ENCODE measurements at regions not wholly inside any gene's neighbourhood (a gene's known extent, or its start where the extent isn't known, plus 50 kb on each side); places are given as distances from the start of the nearest gene placed in this dataset.

GRCh38 chr3:105166893-105167292 is 199.8 kb upstream of the ALCAM start:
- Histone ChIP-seq H3K4me2 (ENCODE audit: low read depth, low read length) (no peak overlapping the region), H3K27me3 (replicated peaks; ENCODE audit: insufficient read depth, low read length) (no peaks in the 10 kb centered on the region), H3K9ac (ENCODE audit: low read length) (no peak overlapping the region), H2AFZ (ENCODE audit: low read length) (no peak overlapping the region), H3K27ac (ENCODE audit: low read length) (no peak overlapping the region), H3K9me2 (replicated peaks; ENCODE audit: insufficient read depth, low read length) (no peaks in the 10 kb centered on the region), H3K4me3 (ENCODE audit: low read length) (no peak overlapping the region), H4K20me1 (ENCODE audit: insufficient read depth, low read length) (no peaks in the 10 kb centered on the region), H3K79me2 (ENCODE audit: low read length) (no peaks in the 10 kb centered on the region), H3K4me1 (ENCODE audit: low read length) (peaks cover 12% of the 10 kb centered on the region), H3K36me3 (replicated peaks; ENCODE audit: insufficient read depth, low read length) (no peaks in the 10 kb centered on the region), H3K9me3 (replicated peaks; ENCODE audit: insufficient read depth, low read length) (no peaks in the 10 kb centered on the region), H3F3A (ENCODE audit: insufficient read depth, low read length) (no peaks in the 10 kb centered on the region)
- DNase-seq, result no peak
- TF ChIP-seq EZH2 (optimal IDR thresholded peaks at IDR 0.05; ENCODE audit: low read depth, low read length), result no peak
- no peak for TF ChIP-seq CTCF (IDR thresholded peaks at IDR 0.05; ENCODE audit: low read length)
- TF ChIP-seq EZH2phosphoT487 (IDR thresholded peaks at IDR 0.05; ENCODE audit: low read length), result no peak

- no peak overlapping the region for H2AFZ ChIP-seq (ENCODE audit: low read length)
- no peak overlapping the region for H3K4me3 ChIP-seq (ENCODE audit: low read length)
- no peak overlapping the region for H3K4me2 ChIP-seq (ENCODE audit: low read depth, low read length)
- no peak for TF ChIP-seq EZH2 (optimal IDR thresholded peaks at IDR 0.05; ENCODE audit: low read depth, low read length)
- no peak for TF ChIP-seq EZH2phosphoT487 (IDR thresholded peaks at IDR 0.05; ENCODE audit: low read length)
- TF ChIP-seq CTCF (IDR thresholded peaks at IDR 0.05; ENCODE audit: low read length), result no peak
- no peaks in the 10 kb centered on the region for H3K9me3 ChIP-seq (replicated peaks; ENCODE audit: insufficient read depth, low read length)
- no peaks in the 10 kb centered on the region for H3K9me2 ChIP-seq (replicated peaks; ENCODE audit: insufficient read depth, low read length)
- no peaks in the 10 kb centered on the region for H3F3A ChIP-seq (ENCODE audit: insufficient read depth, low read length)
- no peaks in the 10 kb centered on the region for H4K20me1 ChIP-seq (ENCODE audit: insufficient read depth, low read length)
- H3K9ac ChIP-seq (ENCODE audit: low read length), result no peak overlapping the region
- H3K27me3 ChIP-seq (replicated peaks; ENCODE audit: insufficient read depth, low read length), result no peaks in the 10 kb centered on the region
- H3K36me3 ChIP-seq (replicated peaks; ENCODE audit: insufficient read depth, low read length), result no peaks in the 10 kb centered on the region
- H3K79me2 ChIP-seq (ENCODE audit: low read length), result no peaks in the 10 kb centered on the region
- H3K4me1 ChIP-seq (ENCODE audit: low read length), result no peaks in the 10 kb centered on the region
- DNase-seq, result no peak
- no peak overlapping the region for H3K27ac ChIP-seq (ENCODE audit: low read length)
These were observed 196.3 kb upstream of the ALCAM start for GRCh38 chr3:105170423-105170822.

GRCh38 chr3:105174017-105174615 is 192.6 kb upstream of the ALCAM start:
- no peaks in the 10 kb centered on the region for H3K36me3 ChIP-seq (replicated peaks; ENCODE audit: insufficient read depth, low read length)
- no peak for DNase-seq
- no peaks in the 10 kb centered on the region for H3K9me3 ChIP-seq (replicated peaks; ENCODE audit: insufficient read depth, low read length)
- no peaks in the 10 kb centered on the region for H3K27me3 ChIP-seq (replicated peaks; ENCODE audit: insufficient read depth, low read length)
- no peaks in the 10 kb centered on the region for H3K79me2 ChIP-seq (ENCODE audit: low read length)
- H3K4me2 ChIP-seq (ENCODE audit: low read depth, low read length), result no peak overlapping the region
- H3K9me2 ChIP-seq (replicated peaks; ENCODE audit: insufficient read depth, low read length), result no peaks in the 10 kb centered on the region
- H2AFZ ChIP-seq (ENCODE audit: low read length), result no peak overlapping the region
- H3K4me3 ChIP-seq (ENCODE audit: low read length), result no peak overlapping the region
- H4K20me1 ChIP-seq (ENCODE audit: insufficient read depth, low read length), result no peaks in the 10 kb centered on the region
- H3K9ac ChIP-seq (ENCODE audit: low read length), result no peak overlapping the region
- H3F3A ChIP-seq (ENCODE audit: insufficient read depth, low read length), result no peaks in the 10 kb centered on the region
- TF ChIP-seq EZH2 (optimal IDR thresholded peaks at IDR 0.05; ENCODE audit: low read depth, low read length) (no peak), CTCF (IDR thresholded peaks at IDR 0.05; ENCODE audit: low read length) (no peak), EZH2phosphoT487 (IDR thresholded peaks at IDR 0.05; ENCODE audit: low read length) (no peak)
- H3K27ac ChIP-seq (ENCODE audit: low read length), result no peak overlapping the region
- H3K4me1 ChIP-seq (ENCODE audit: low read length), result no peaks in the 10 kb centered on the region

Measured in MM.1S (cell line).